Sigmoid colon (tissue), 6 donors: ENCODE measurements at regions not wholly inside any gene's neighbourhood (a gene's known extent, or its start where the extent isn't known, plus 50 kb on each side); places are given as distances from the start of the nearest gene placed in this dataset.

Experiments
- DNase-seq: peaks from one replicate; pipeline ENCODE4 v3.0.0-alpha.2; 2019
- H3K27ac ChIP-seq, 4 donors: fragments of 200-600 bp; sonication (generic); one replicate each; pipeline ENCODE4 v1.5.1; 2016 to 2019; ENCODE audit warnings: mild to moderate bottlenecking in 1 of 4
- H3K27me3 ChIP-seq, 3 donors: fragments of 200-600 bp; sonication (generic); one replicate each; pipeline ENCODE4 v1.5.1; 2019; ENCODE audit warnings: mild to moderate bottlenecking in 1 of 3
- H3K36me3 ChIP-seq, 4 donors: fragments of 200-600 bp; sonication (generic); one replicate each; pipeline ENCODE4 v1.5.1; 2016 to 2019
- H3K4me1 ChIP-seq, 4 donors: fragments of 200-600 bp; sonication (generic); one replicate each; pipeline ENCODE4 v1.5.1; 2017 to 2019
- H3K4me3 ChIP-seq, 4 donors: fragments of 200-600 bp; sonication (generic); one replicate each; pipeline ENCODE4 v1.5.1; 2017 to 2019; ENCODE audit warnings: mild to moderate bottlenecking in 2 of 4, moderate library complexity in 1 of 4
- H3K9me3 ChIP-seq, 4 donors: fragments of 200-600 bp in 3 of 4; sonication (generic) in 3 of 4; one replicate each; pipeline versions ENCODE4 v1.5.1 to v1.6.1; 2013 to 2019
- CTCF ChIP-seq, 4 experiments: fragments of 450-650 bp in 3 of 4; fragments of 200-600 bp in 1 of 4; IDR thresholded peaks; one replicate each; pipeline ENCODE4 v1.5.1; 2016 to 2019; ENCODE audit warnings: antibody characterized with exemption in 4 of 4, mild to moderate bottlenecking in 3 of 4, moderate library complexity in 2 of 4
- EP300 ChIP-seq, 4 donors: sonication (generic); formaldehyde crosslinking; IDR thresholded peaks; one replicate each; pipeline ENCODE4 v1.6.1; 2017; ENCODE audit warnings: antibody characterized with exemption in 4 of 4
- POLR2A ChIP-seq, 2 donors: fragments of 450-650 bp; IDR thresholded peaks; one replicate each; pipeline ENCODE4 v1.6.1; 2016; ENCODE audit warnings: antibody characterized with exemption in 2 of 2, mild to moderate bottlenecking in 2 of 2, moderate library complexity in 2 of 2
- POLR2AphosphoS5 ChIP-seq, 4 donors: sonication (generic); formaldehyde crosslinking; IDR thresholded peaks; one replicate each; pipeline ENCODE4 v1.6.1; 2017; ENCODE audit warnings: antibody characterized with exemption in 4 of 4
- WGBS, 2 donors: extraction: QIAGEN DNeasy Blood & Tissue Kit; methylation state at CpG; one replicate each; pipeline ENCODE4 v1.1.7; 2013; 5-methylcytosine and 5-hydroxymethylcytosine counted together
- intact Hi-C: fragments of 100-400 bp; cut with DNase I; formaldehyde crosslinking; loops from one replicate; pipeline ENCODE4 v1.15.1; 2023
- donor health status: healthy with polysubstance abuse.
- donor health status: healthy.

DNA sequence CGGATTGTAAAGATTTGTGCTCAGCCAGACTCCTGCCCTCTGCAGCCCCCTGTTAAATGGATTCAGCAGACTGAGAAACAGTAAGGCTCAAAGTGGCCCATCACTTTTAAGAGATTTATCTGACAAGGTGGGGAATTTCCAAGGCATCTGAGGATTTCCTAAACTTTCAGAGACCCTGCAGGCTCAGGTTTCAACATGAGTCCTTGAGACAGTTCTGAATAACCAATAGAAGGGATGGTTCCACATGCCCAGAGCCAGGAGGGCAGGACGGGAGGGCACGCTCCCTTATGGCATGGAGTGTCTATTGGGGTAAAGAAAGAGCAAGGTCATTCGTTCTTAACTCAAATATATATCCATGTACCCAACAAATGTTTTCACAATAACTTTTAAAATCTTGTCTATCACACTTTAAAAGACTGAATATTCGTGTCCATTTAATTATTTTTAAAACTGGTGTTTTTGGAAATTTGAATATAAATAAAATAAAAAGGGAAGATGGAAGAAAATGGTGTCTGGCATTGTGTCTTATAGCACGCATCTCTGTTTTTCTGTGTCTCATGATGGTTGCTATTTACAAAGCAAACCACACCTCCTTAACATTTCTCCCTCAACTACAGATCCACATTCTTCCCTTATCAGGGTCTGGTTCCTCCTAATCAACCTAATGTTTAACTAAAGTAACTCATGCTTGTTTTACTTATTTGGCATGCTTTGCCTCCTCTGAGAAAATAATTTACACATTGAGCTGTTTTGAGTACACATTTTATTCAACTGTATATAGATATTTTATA, 56.0 kb upstream of the DSG1 start:
- Histone ChIP-seq H3K27ac (no peak overlapping the region), H3K27me3 (no peaks in the 10 kb centered on the region), H3K4me3 (no peak overlapping the region), H3K4me1 (no peaks in the 10 kb centered on the region), H3K36me3 (no peaks in the 10 kb centered on the region), H3K9me3 (no peaks in the 10 kb centered on the region)
- DNase-seq: no peak
- TF ChIP-seq EP300 (IDR thresholded peaks at IDR 0.05) (no peak), CTCF (IDR thresholded peaks at IDR 0.05) (no peak), POLR2AphosphoS5 (IDR thresholded peaks at IDR 0.05) (no peak), POLR2A (IDR thresholded peaks at IDR 0.05) (no peak)
- 65 to 69% methylated on average over 6 of the region's 6 CpGs for WGBS, 2 donors
- intact Hi-C loops: no loop called here

GRCh38 chr18:31267823-31268481, 50.0 kb upstream of the DSG1 start:
- Histone ChIP-seq H3K9me3 (no peaks in the 10 kb centered on the region), H3K27me3 (no peaks in the 10 kb centered on the region), H3K4me1 (no peaks in the 10 kb centered on the region), H3K36me3 (no peaks in the 10 kb centered on the region), H3K27ac (no peak overlapping the region), H3K4me3 (no peak overlapping the region)
- intact Hi-C loops: no loop called here
- no peak for DNase-seq
- TF ChIP-seq CTCF (IDR thresholded peaks at IDR 0.05): no peak
- 61 to 70% methylated on average over 2 of the region's 2 CpGs for WGBS, 2 donors
